Aorta (tissue), 5 donors: ENCODE measurements at regions not wholly inside any gene's neighbourhood (a gene's known extent, or its start where the extent isn't known, plus 50 kb on each side); places are given as distances from the start of the nearest gene placed in this dataset.

Experiments used
- ATAC-seq: fragments of 200-7000 bp; cut with Tn5 transposase; one replicate; pipeline ENCODE4 v1.9.1; 2022; ENCODE audit warnings: moderate library complexity; ENCODE audit not compliant: low FRiP score
- DNase-seq, 2 donors: peaks; one replicate each; pipeline ENCODE4 v3.0.0-alpha.2; 2020
- H3K27ac ChIP-seq, 2 donors: one replicate each; pipeline ENCODE4 v1.5.1; 2013; ENCODE audit warnings: low read length in 2 of 2, mild to moderate bottlenecking in 2 of 2, moderate library complexity in 2 of 2, control low read depth in 1 of 2, inconsistent platforms in 1 of 2, low read depth in 1 of 2
- H3K27me3 ChIP-seq, 2 donors: one replicate each; pipeline ENCODE4 v1.6.1; 2013; ENCODE audit warnings: control low read depth in 1 of 2, low read length in 1 of 2, mild to moderate bottlenecking in 1 of 2, moderate library complexity in 1 of 2; ENCODE audit not compliant: insufficient read depth in 2 of 2, control insufficient read depth in 1 of 2
- H3K36me3 ChIP-seq, 2 donors: one replicate each; pipeline ENCODE4 v1.6.1; 2013; ENCODE audit warnings: control low read depth in 1 of 2, low read length in 1 of 2, mild to moderate bottlenecking in 1 of 2; ENCODE audit not compliant: insufficient read depth in 2 of 2, control insufficient read depth in 1 of 2
- H3K4me1 ChIP-seq, 2 donors: one replicate each; pipeline ENCODE4 v1.6.1; 2013; ENCODE audit warnings: low read length in 2 of 2, control low read depth in 1 of 2, mild to moderate bottlenecking in 1 of 2, moderate library complexity in 1 of 2; ENCODE audit not compliant: insufficient read depth in 2 of 2, control insufficient read depth in 1 of 2
- H3K4me3 ChIP-seq, 2 donors: one replicate each; pipeline ENCODE4 v1.5.1; 2013; ENCODE audit warnings: low read length in 2 of 2, control low read depth in 1 of 2, mild to moderate bottlenecking in 1 of 2
- H3K9me3 ChIP-seq: one replicate; pipeline ENCODE4 v1.6.1; 2013; ENCODE audit warnings: mild to moderate bottlenecking, low read length; ENCODE audit not compliant: control insufficient read depth
- WGBS, 2 donors: extraction: QIAGEN DNeasy Blood & Tissue Kit; methylation state at CpG; one replicate each; pipeline ENCODE4 v1.1.7; 2013; 5-methylcytosine and 5-hydroxymethylcytosine counted together
- intact Hi-C, 2 donors: fragments of 100-400 bp; cut with DNase I; formaldehyde crosslinking; loops; one replicate each; pipeline versions ENCODE4 v1.14.2 to v1.15.0; 2022
- donor health status: healthy with polysubstance abuse.
- donor health status: Bipolar disorder and iron deficiency.
- donor health status: DM: no; HTN: no; CAD: no.
- donor health status: DM: no; HTN: no; CAD: no.
- donor health status: DM: yes; HTN: yes; CAD: no.

- no peak for ATAC-seq
- Histone ChIP-seq H3K4me3 (no peak overlapping the region), H3K36me3 (no peaks in the 10 kb centered on the region), H3K9me3 (peaks cover 1% of the 10 kb centered on the region), H3K4me1 (no peaks in the 10 kb centered on the region), H3K27ac (no peak overlapping the region), H3K27me3 (no peaks in the 10 kb centered on the region)
- WGBS, 2 donors: 78 to 79% methylated on average over 1 of the region's 1 CpG
- intact Hi-C loops: no loop called here
- DNase-seq: no peak
These were observed 229.1 kb upstream of the ZP4 start for GRCh38 chr1:238119861-238120260.

GRCh38 chr1:238119060-238119459 lies 228.3 kb upstream of the ZP4 start:
- Histone ChIP-seq H3K4me3 (no peak overlapping the region), H3K27ac (no peak overlapping the region), H3K27me3 (no peaks in the 10 kb centered on the region), H3K9me3 (peaks cover 1% of the 10 kb centered on the region), H3K4me1 (no peaks in the 10 kb centered on the region), H3K36me3 (no peaks in the 10 kb centered on the region)
- no peak for ATAC-seq
- 52 to 59% methylated on average over 4 of the region's 4 CpGs for WGBS, 2 donors
- intact Hi-C loops: no loop called here
- DNase-seq: no peak

GRCh38 chr1:238115852-238116251 lies 225.1 kb upstream of the ZP4 start:
- no peak overlapping the region for H3K27ac ChIP-seq
- 64 to 68% methylated on average over 3 of the region's 3 CpGs for WGBS, 2 donors
- DNase-seq (no peak), ATAC-seq (no peak)
- no peaks in the 10 kb centered on the region for H3K4me1 ChIP-seq
- no peaks in the 10 kb centered on the region for H3K36me3 ChIP-seq
- H3K4me3 ChIP-seq: no peak overlapping the region
- intact Hi-C loops: no loop called here
- no peaks in the 10 kb centered on the region for H3K27me3 ChIP-seq
- peaks cover 4% of the 10 kb centered on the region for H3K9me3 ChIP-seq

GRCh38 chr1:238112952-238113621 lies 222.4 kb upstream of the ZP4 start:
- no peaks in the 10 kb centered on the region for H3K4me1 ChIP-seq
- 49 to 52% methylated on average over 5 of the region's 5 CpGs for WGBS, 2 donors
- no peak overlapping the region for H3K27ac ChIP-seq
- DNase-seq (no peak), ATAC-seq (no peak)
- H3K4me3 ChIP-seq: no peak overlapping the region
- peaks cover 2% of the 10 kb centered on the region for H3K9me3 ChIP-seq
- no peaks in the 10 kb centered on the region for H3K36me3 ChIP-seq
- intact Hi-C loops: no loop called here
- no peaks in the 10 kb centered on the region for H3K27me3 ChIP-seq

- no peaks in the 10 kb centered on the region for H3K36me3 ChIP-seq
- H3K4me1 ChIP-seq: no peaks in the 10 kb centered on the region
- 48 to 59% methylated on average over 2 of the region's 2 CpGs for WGBS, 2 donors
- peaks cover 2% of the 10 kb centered on the region for H3K9me3 ChIP-seq
- no peak overlapping the region for H3K27ac ChIP-seq
- ATAC-seq (no peak), DNase-seq (no peak)
- H3K4me3 ChIP-seq: no peak overlapping the region
- intact Hi-C loops: no loop called here
- H3K27me3 ChIP-seq: no peaks in the 10 kb centered on the region
These were observed 220.8 kb upstream of the ZP4 start for GRCh38 chr1:238111516-238111915.

GRCh38 chr1:238111081-238111480 lies 220.4 kb upstream of the ZP4 start:
- intact Hi-C loops: no loop called here
- WGBS, 2 donors: 61 to 67% methylated on average over 1 of the region's 1 CpG

GRCh38 chr1:238108417-238108816 lies 217.7 kb upstream of the ZP4 start:
- no peaks in the 10 kb centered on the region for H3K36me3 ChIP-seq
- H3K27me3 ChIP-seq: no peaks in the 10 kb centered on the region
- ATAC-seq (no peak), DNase-seq (no peak)
- intact Hi-C loops: no loop called here
- peaks cover 4% of the 10 kb centered on the region for H3K9me3 ChIP-seq
- no peak overlapping the region for H3K4me3 ChIP-seq
- no peak overlapping the region for H3K27ac ChIP-seq
- H3K4me1 ChIP-seq: no peaks in the 10 kb centered on the region
- 91 to 93% methylated on average over 2 of the region's 2 CpGs for WGBS, 2 donors

More at GRCh38 chr1:238111081-238111480, 220.4 kb upstream of the ZP4 start:
- no peaks in the 10 kb centered on the region for H3K27me3 ChIP-seq
- ATAC-seq (no peak), DNase-seq (no peak)
- H3K4me1 ChIP-seq: no peaks in the 10 kb centered on the region
- H3K27ac ChIP-seq: no peak overlapping the region
- peaks cover 2% of the 10 kb centered on the region for H3K9me3 ChIP-seq
- no peaks in the 10 kb centered on the region for H3K36me3 ChIP-seq
- H3K4me3 ChIP-seq: no peak overlapping the region

GRCh38 chr1:238107322-238107721 lies 216.6 kb upstream of the ZP4 start:
- Histone ChIP-seq H3K4me1 (no peaks in the 10 kb centered on the region), H3K4me3 (no peak overlapping the region), H3K27me3 (no peaks in the 10 kb centered on the region), H3K9me3 (peaks cover 4% of the 10 kb centered on the region), H3K27ac (no peak overlapping the region), H3K36me3 (no peaks in the 10 kb centered on the region)
- intact Hi-C loops: no loop called here
- WGBS, 2 donors: 64 to 67% methylated on average over 1 of the region's 1 CpG
- DNase-seq: no peak
- ATAC-seq: no peak

GRCh38 chr1:238104752-238105151 lies 214.0 kb upstream of the ZP4 start:
- no peak for ATAC-seq
- 47 to 50% methylated on average over 2 of the region's 2 CpGs for WGBS, 2 donors
- H3K27me3 ChIP-seq: no peaks in the 10 kb centered on the region
- no peak overlapping the region for H3K27ac ChIP-seq
- no peak overlapping the region for H3K4me3 ChIP-seq
- no peak for DNase-seq
- intact Hi-C loops: no loop called here
- H3K36me3 ChIP-seq: no peaks in the 10 kb centered on the region
- H3K4me1 ChIP-seq: no peaks in the 10 kb centered on the region
- peaks cover 2% of the 10 kb centered on the region for H3K9me3 ChIP-seq
